Stimulated activated CD8-positive, alpha-beta memory T cell treated with anti-CD3 and anti-CD28 coated beads, Interleukin-12 subunit alpha, Interleukin-12 subunit beta, amount 100 ng/mL, for 24 hours (primary cell): ENCODE measurements at regions not wholly inside any gene's neighbourhood (a gene's known extent, or its start where the extent isn't known, plus 50 kb on each side); places are given as distances from the start of the nearest gene placed in this dataset.

Experiments
- DNase-seq: peaks from one replicate; pipeline ENCODE4 v3.0.0-alpha.2; 2020; ENCODE audit errors: extremely low read depth

GRCh38 chr20:52818491-52818890, 153.7 kb upstream of the TSHZ2 start:
- no peak for DNase-seq

- DNase-seq: no peak
Observed at GRCh38 chr20:52817981-52818380, 154.2 kb upstream of the TSHZ2 start.

- DNase-seq: no peak
Observed at GRCh38 chr20:52817511-52817910, 154.6 kb upstream of the TSHZ2 start.

GRCh38 chr20:52814371-52814770, 157.8 kb upstream of the TSHZ2 start:
- no peak for DNase-seq

- DNase-seq: no peak
Observed at GRCh38 chr20:52812231-52812847, 159.8 kb upstream of the TSHZ2 start.

GRCh38 chr20:52809003-52809402, 163.2 kb upstream of the TSHZ2 start:
- no peak for DNase-seq

- DNase-seq: no peak
Observed at GRCh38 chr20:52806918-52807317, 165.2 kb upstream of the TSHZ2 start.

GRCh38 chr20:52805843-52806242, 166.3 kb upstream of the TSHZ2 start:
- DNase-seq: no peak

GRCh38 chr20:52805296-52805571, 166.9 kb upstream of the TSHZ2 start:
- DNase-seq: no peak

- no peak for DNase-seq
Observed at GRCh38 chr20:52804497-52805295, 167.5 kb upstream of the TSHZ2 start.

GRCh38 chr20:52801628-52802006, 170.5 kb upstream of the TSHZ2 start:
- DNase-seq: no peak

GRCh38 chr20:52800734-52801627, 171.2 kb upstream of the TSHZ2 start:
- DNase-seq: no peak

- DNase-seq: no peak
Observed at GRCh38 chr20:52799130-52799529, 173.0 kb upstream of the TSHZ2 start.

- no peak for DNase-seq
Observed at GRCh38 chr20:52798124-52798523, 174.0 kb upstream of the TSHZ2 start.

- DNase-seq: no peak
Observed at GRCh38 chr20:52794853-52795252, 177.3 kb upstream of the TSHZ2 start.

- DNase-seq: no peak
Observed at GRCh38 chr20:52793339-52793963, 178.7 kb upstream of the TSHZ2 start.

GRCh38 chr20:52791091-52791490, 181.1 kb upstream of the TSHZ2 start:
- DNase-seq: no peak

- DNase-seq: no peak
Observed at GRCh38 chr20:52789716-52790115, 182.4 kb upstream of the TSHZ2 start.

GRCh38 chr20:52787962-52788361, 184.2 kb upstream of the TSHZ2 start:
- DNase-seq: no peak

- no peak for DNase-seq
Observed at GRCh38 chr20:52787216-52787615, 184.9 kb upstream of the TSHZ2 start.

GRCh38 chr20:52785679-52786078, 186.5 kb upstream of the TSHZ2 start:
- DNase-seq: no peak

GRCh38 chr20:52783769-52784168, 188.4 kb upstream of the TSHZ2 start:
- no peak for DNase-seq
